ENCODE measurements at regions not wholly inside any gene's neighbourhood (a gene's known extent, or its start where the extent isn't known, plus 50 kb on each side); places are given as distances from the start of the nearest gene placed in this dataset.

- TF ChIP-seq CTCF (IDR thresholded peaks at IDR 0.05) = no peak
- TF ChIP-seq POLR2A (IDR thresholded peaks at IDR 0.05) = no peak
These were observed 1493.7 kb downstream of the AMY1C start for GRCh38 chr1:105243411-105243810.
